Hepatocyte (in vitro differentiated cells): ENCODE measurements at regions not wholly inside any gene's neighbourhood (a gene's known extent, or its start where the extent isn't known, plus 50 kb on each side); places are given as distances from the start of the nearest gene placed in this dataset.

Source experiments
- CTCF ChIP-seq: fragments of 200-600 bp; sonication (generic); IDR thresholded peaks from 2 replicates; pipeline ENCODE4 v1.5.1; 2016; ENCODE audit warnings: antibody characterized with exemption, mild to moderate bottlenecking; ENCODE audit not compliant: poor library complexity
- EZH2 ChIP-seq: fragments of 200-600 bp; sonication (generic); IDR thresholded peaks from 2 replicates; pipeline ENCODE4 v1.6.1; 2016; ENCODE audit warnings: antibody characterized with exemption, mild to moderate bottlenecking, borderline replicate concordance
- EZH2phosphoT487 ChIP-seq: fragments of 200-600 bp; sonication (generic); IDR thresholded peaks from one replicate; pipeline ENCODE4 v1.6.1; 2018; ENCODE audit warnings: antibody characterized with exemption, mild to moderate bottlenecking, low read depth, moderate library complexity; ENCODE audit not compliant: unreplicated experiment, severe bottlenecking

DNA sequence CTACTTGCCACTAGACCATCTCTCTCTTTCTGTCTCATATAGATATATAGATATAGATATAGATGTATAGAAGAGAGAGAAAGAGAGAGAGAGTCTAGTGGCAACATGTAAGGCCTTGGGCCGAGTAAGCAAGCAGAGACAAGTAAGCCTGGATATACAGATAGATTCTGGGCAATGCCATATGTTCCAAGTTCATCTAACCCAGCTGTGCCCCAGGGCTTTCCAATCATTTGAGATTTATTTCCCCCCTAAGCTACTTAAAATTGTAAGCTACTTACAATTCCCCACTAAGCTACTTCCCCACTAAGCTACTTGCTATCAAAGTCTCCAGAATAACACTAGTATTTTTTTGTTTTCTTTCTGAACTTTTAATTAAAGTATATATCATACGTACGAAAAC is 1094.1 kb downstream of the DNAJB9 start:
- no peak for TF ChIP-seq CTCF
- TF ChIP-seq EZH2: no peak
- no peak for TF ChIP-seq EZH2phosphoT487
